ENCODE measurements at regions not wholly inside any gene's neighbourhood (a gene's known extent, or its start where the extent isn't known, plus 50 kb on each side); places are given as distances from the start of the nearest gene placed in this dataset.
"Not testable (repeated sequence)": the region's sequence is repeated elsewhere in the genome, so short reads cannot be mapped to it uniquely, and the experiment has no call there.

DNA sequence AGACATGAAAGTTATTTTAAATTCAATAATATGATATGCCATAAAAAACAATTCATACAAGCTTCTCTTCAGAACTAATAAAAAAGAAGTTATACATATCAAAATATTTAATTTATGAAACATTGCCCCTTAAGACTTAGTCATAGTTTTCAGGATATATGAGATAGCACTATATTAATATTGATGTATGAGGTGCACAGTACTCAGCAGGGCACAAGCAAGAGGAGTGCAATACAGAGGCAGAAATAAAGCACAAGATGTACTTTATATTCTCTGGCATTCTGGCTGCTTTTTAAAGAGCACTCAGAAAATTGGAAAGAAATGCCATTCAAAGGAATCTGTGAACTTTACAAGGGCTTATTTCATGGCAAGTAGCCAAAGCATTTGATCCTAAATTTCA, 274.9 kb downstream of the CPXCR1 start:
- DNase-seq (ENCODE audit: low spot score) = no peak
- FAIRE-seq = no peak

- no peak for FAIRE-seq
- no peak for DNase-seq (ENCODE audit: low spot score)
These were observed 286.7 kb downstream of the CPXCR1 start for GRCh38 chrX:89033723-89034122.

DNA sequence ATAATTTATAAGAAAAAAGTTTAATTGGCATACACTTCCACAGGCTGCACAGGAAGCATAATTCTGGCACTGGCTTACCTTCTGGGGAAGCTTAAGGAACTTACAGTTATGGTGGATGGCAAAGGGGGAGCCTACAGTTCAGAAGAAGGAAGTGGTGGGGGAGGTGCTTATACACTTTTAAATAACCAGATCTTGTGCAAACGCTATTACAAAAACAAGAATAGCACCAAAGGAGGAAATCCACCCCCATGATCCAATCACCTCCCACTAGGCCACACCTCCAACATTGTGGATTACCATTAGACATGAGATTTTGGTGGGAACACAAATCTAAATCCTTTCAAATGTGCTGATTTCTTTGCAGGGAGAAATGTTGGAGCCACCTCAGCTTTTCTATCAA, 287.7 kb downstream of the CPXCR1 start:
- no peak for DNase-seq (ENCODE audit: low spot score)
- FAIRE-seq = no peak

- DNase-seq (ENCODE audit: low spot score) = no peak
- FAIRE-seq = no peak
These were observed 306.2 kb downstream of the CPXCR1 start for GRCh38 chrX:89053223-89053622.

- DNase-seq (ENCODE audit: low spot score); FAIRE-seq: not testable (repeated sequence)
These were observed 352.6 kb downstream of the CPXCR1 start for GRCh38 chrX:89099587-89099986.

GRCh38 chrX:89124985-89125384, 378.0 kb downstream of the CPXCR1 start:
- DNase-seq (ENCODE audit: low spot score) (no peak), FAIRE-seq (no peak)
